K562 (cell line): ENCODE measurements at regions not wholly inside any gene's neighbourhood (a gene's known extent, or its start where the extent isn't known, plus 50 kb on each side); places are given as distances from the start of the nearest gene placed in this dataset.

Experiments used
- ATAC-seq: fragments of 200-7000 bp; cut with Tn5 transposase; 3 replicates; pipeline ENCODE4 v1.9.1; 2020; ENCODE audit warnings: moderate library complexity
- BruUV-seq: library from RNA; stranded (reverse); fragments of 400-500 nt; replicated peaks from 2 replicates; lab custom pipeline; 2021; lab: Mats Ljungman, UMichigan
- CTCF ChIA-PET: fragments of 300-600 bp; formaldehyde crosslinking; extraction: SDS; loops from one replicate; lab custom pipeline; 2021; ENCODE audit warnings: low intra/inter-chr PET ratio; lab: Yijun Ruan, JAX
- POLR2A ChIA-PET: fragments of 300-600, 350-650 bp; sonication (Branson Sonifier 250); formaldehyde crosslinking; extraction: SDS; loops from one replicate; lab custom pipeline; 2021; ENCODE audit warnings: antibody characterized with exemption, inconsistent platforms; lab: Yijun Ruan, JAX
- DNase-seq, 4 experiments: peaks; one replicate each; pipeline versions ENCODE4 v3.0.0 to v3.0.0-alpha.2; 2011 to 2018; ENCODE audit warnings: low spot score in 3 of 4, mixed read lengths in 3 of 4; ENCODE audit errors: extremely low read depth in 1 of 4
- FAIRE-seq: peaks from 2 replicates; lab custom pipeline; 2011; peaks lifted over from hg19 to GRCh38; lab: Jason Lieb, UNC
- H2AFZ ChIP-seq: 2 replicates; pipeline ENCODE4 v1.6.0; 2011; ENCODE audit warnings: low read depth, low read length, control low read depth, inconsistent platforms
- H3K27ac ChIP-seq: fragments of 200-600 bp; 3 replicates; pipeline ENCODE4 v1.8.0; 2011; ENCODE audit warnings: low read depth, mild to moderate bottlenecking, control low read depth, inconsistent platforms, low read length, moderate library complexity, mixed read lengths; ENCODE audit errors: extremely low read depth
- H3K27me3 ChIP-seq, 2 experiments: fragments of 300-600 bp in 1 of 2; 2 replicates in 1 of 2; 3 replicates in 1 of 2; pipeline versions ENCODE4 v1.6.0 to v1.8.0; 2011; ENCODE audit warnings: inconsistent platforms in 2 of 2, low read length in 2 of 2, mild to moderate bottlenecking in 1 of 2, mixed read lengths in 1 of 2, moderate library complexity in 1 of 2; ENCODE audit not compliant: control insufficient read depth in 2 of 2, insufficient read depth in 2 of 2
- H3K36me3 ChIP-seq: fragments of 300-600 bp; 3 replicates; pipeline ENCODE4 v1.8.0; 2011; ENCODE audit warnings: mild to moderate bottlenecking, low read length, inconsistent platforms; ENCODE audit not compliant: control insufficient read depth, insufficient read depth
- H3K4me1 ChIP-seq, 2 experiments: fragments of 200-600 bp in 1 of 2; replicated peaks in 1 of 2; 2 replicates in 1 of 2; 3 replicates in 1 of 2; pipeline versions ENCODE4 v1.5.1 to v1.8.0; 2011; ENCODE audit warnings: inconsistent platforms in 2 of 2, low read length in 2 of 2, mild to moderate bottlenecking in 1 of 2, mixed read lengths in 1 of 2, moderate library complexity in 1 of 2; ENCODE audit not compliant: control insufficient read depth in 2 of 2, insufficient read depth in 2 of 2
- H3K4me2 ChIP-seq: 2 replicates; pipeline ENCODE4 v1.6.1; 2011; ENCODE audit warnings: low read length, control low read depth, inconsistent platforms, mixed read lengths; ENCODE audit not compliant: insufficient read depth
- H3K4me3 ChIP-seq: fragments of 200-600 bp; sonication (generic), shearing (Covaris generic); 2 replicates; pipeline ENCODE4 v1.5.1; 2016; ENCODE audit warnings: control low read depth, inconsistent platforms
- H3K79me2 ChIP-seq: fragments of 200-600 bp; 3 replicates; pipeline ENCODE4 v1.8.0; 2011; ENCODE audit warnings: low read length, inconsistent platforms; ENCODE audit not compliant: control insufficient read depth, insufficient read depth
- H3K9ac ChIP-seq, 2 experiments: 2 replicates each; pipeline versions ENCODE4 v1.6.0 to v1.6.1; 2011; ENCODE audit warnings: low read depth in 2 of 2, low read length in 2 of 2, control low read depth in 1 of 2, inconsistent platforms in 1 of 2, mild to moderate bottlenecking in 1 of 2, mixed read lengths in 1 of 2; ENCODE audit not compliant: insufficient read depth in 1 of 2
- H3K9me1 ChIP-seq: one replicate; pipeline ENCODE4 v1.6.0; 2011; ENCODE audit warnings: inconsistent platforms, mild to moderate bottlenecking, low read length, moderate library complexity; ENCODE audit not compliant: control insufficient read depth, insufficient read depth
- H3K9me3 ChIP-seq: replicated peaks from 2 replicates; pipeline ENCODE4 v1.5.1; 2011; ENCODE audit warnings: low read depth, low read length, inconsistent platforms; ENCODE audit not compliant: control insufficient read depth, insufficient read depth
- H4K20me1 ChIP-seq: replicated peaks from 2 replicates; pipeline ENCODE4 v1.6.1; 2011; ENCODE audit warnings: low read length, inconsistent platforms, mixed read lengths; ENCODE audit not compliant: control insufficient read depth, insufficient read depth
- CREB1 ChIP-seq, 2 experiments: sonication (generic) in 1 of 2; formaldehyde crosslinking in 1 of 2; IDR thresholded peaks; 2 replicates each; pipeline versions ENCODE4 v1.6.1 to v1.8.0; 2012 to 2022; ENCODE audit warnings: inconsistent platforms in 1 of 2, mild to moderate bottlenecking in 1 of 2, missing genetic modification reagents in 1 of 2, moderate library complexity in 1 of 2
- ELF2 ChIP-seq: fragments of 250-450 bp; sonication (Bioruptor Pico); IDR thresholded peaks from 2 replicates; pipeline ENCODE4 v1.5.0; 2021; ENCODE audit warnings: mild to moderate bottlenecking
- EP400 ChIP-seq: fragments of 450-650 bp; IDR thresholded peaks from 2 replicates; pipeline ENCODE4 v1.6.1; 2017; ENCODE audit warnings: antibody characterized with exemption, mild to moderate bottlenecking, moderate library complexity
- FOS ChIP-seq: IDR thresholded peaks from 3 replicates; pipeline ENCODE4 v1.6.1; 2011; ENCODE audit not compliant: insufficient read length; ENCODE audit errors: extremely low read depth
- FOXK1 ChIP-seq: sonication (generic); formaldehyde crosslinking; IDR thresholded peaks from 2 replicates; pipeline ENCODE4 v1.8.0; 2022; ENCODE audit warnings: missing genetic modification reagents, mild to moderate bottlenecking, borderline replicate concordance
- POLR2AphosphoS5 ChIP-seq: IDR thresholded peaks from 2 replicates; pipeline ENCODE4 v1.6.1; 2011; ENCODE audit warnings: mild to moderate bottlenecking, low read depth, low read length, moderate library complexity; ENCODE audit not compliant: control insufficient read depth, insufficient read depth
- RBBP5 ChIP-seq: fragments of 200-600 bp; sonication (generic); IDR thresholded peaks from 2 replicates; pipeline ENCODE4 v1.6.1; 2012; ENCODE audit warnings: borderline replicate concordance, mild to moderate bottlenecking, low read length, control low read depth, inconsistent platforms; ENCODE audit not compliant: insufficient read depth, poor library complexity, severe bottlenecking
- RUNX1 ChIP-seq: sonication (generic); IDR thresholded peaks from 2 replicates; pipeline ENCODE4 v1.6.1; 2016; ENCODE audit warnings: antibody characterized with exemption, low read depth
- SRF ChIP-seq, 2 experiments: fragments of 250-450, 450-650 bp in 1 of 2; sonication (Bioruptor Pico) in 1 of 2; sonication (generic) in 1 of 2; formaldehyde crosslinking; IDR thresholded peaks; 2 replicates each; pipeline versions ENCODE4 v1.5.0 to v1.5.1; 2020 to 2022; ENCODE audit warnings: mild to moderate bottlenecking in 1 of 2, missing genetic modification reagents in 1 of 2
- TAF7 ChIP-seq: fragments of 450-650 bp; IDR thresholded peaks from 2 replicates; pipeline ENCODE4 v1.6.1; 2016; ENCODE audit warnings: missing genetic modification characterization, missing compliant biosample characterization
- U2AF1 ChIP-seq: fragments of 200-400 bp; formaldehyde crosslinking; optimal IDR thresholded peaks from 2 replicates; pipeline ENCODE3; 2017; ENCODE audit warnings: mild to moderate bottlenecking, low read depth, low read length, moderate library complexity
- ZFP36 ChIP-seq: fragments of 150-350 bp; IDR thresholded peaks from 2 replicates; pipeline ENCODE4 v1.6.1; 2018; ENCODE audit warnings: low read length, low read depth; ENCODE audit not compliant: partially characterized antibody
- WGBS: fragments of 100-300 bp; shearing (Covaris generic); methylation state at CpG from one replicate; pipeline ENCODE4 v1.1.6; 2016; ENCODE audit warnings: low coverage, mixed read lengths; ENCODE audit not compliant: insufficient coverage; ENCODE audit errors: missing lambda C conversion rate; 5-methylcytosine and 5-hydroxymethylcytosine counted together
- in situ Hi-C: fragments of 300-500 bp; cut with MboI; formaldehyde crosslinking; loops from 4 replicates; pipeline ENCODE4 v1.15.0; 2018; ENCODE audit warnings: inconsistent platforms, mixed read lengths
- intact Hi-C: fragments of 100-400 bp; cut with micrococcal nuclease; formaldehyde crosslinking; loops from 2 replicates; pipeline ENCODE4 v1.14.2; 2022
- TF ChIP-seq, protein P1 (sequence below): fragments of 200-800 bp; sonication (Bioruptor generic); IDR thresholded peaks from 2 replicates; pipeline ENCODE4 v1.6.1; 2017; ENCODE audit warnings: missing genetic modification characterization, missing compliant biosample characterization

DNA sequence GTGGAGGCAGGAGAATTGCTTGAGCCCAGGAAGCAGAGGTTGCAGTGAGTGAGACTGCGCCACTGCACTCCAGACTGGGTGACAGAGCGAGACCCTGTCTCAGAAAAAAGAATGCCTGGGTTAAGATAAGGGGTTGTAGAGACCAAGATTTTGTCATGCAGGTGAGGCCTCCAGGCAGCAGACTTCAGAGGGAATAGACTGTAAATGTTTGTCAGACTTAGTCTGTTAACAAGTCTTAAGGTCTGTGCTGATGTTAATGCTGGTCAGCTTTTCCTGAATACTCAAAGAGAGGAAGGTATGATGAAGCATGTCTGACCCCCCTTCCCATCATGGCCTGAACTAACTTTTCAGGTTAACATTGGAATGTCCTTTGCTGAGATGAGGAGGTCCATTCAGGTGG is 83.0 kb upstream of the FUT8 start:
- Histone ChIP-seq H3K4me3 (no peak overlapping the region), H3K9me1 (no peaks in the 10 kb centered on the region), H2AFZ (no peak overlapping the region), H3K36me3 (no peaks in the 10 kb centered on the region), H3K27ac (no peak overlapping the region), H3K27me3 (no peaks in the 10 kb centered on the region), H3K4me2 (no peak overlapping the region), H3K4me1 (no peaks in the 10 kb centered on the region; a peak in 1 of 5 replicates), H3K9ac (no peak overlapping the region), H3K79me2 (no peaks in the 10 kb centered on the region), H3K9me3 (no peaks in the 10 kb centered on the region), H4K20me1 (no peaks in the 10 kb centered on the region)
- DNase-seq (no peak), ATAC-seq (no peak), FAIRE-seq (no peak)
- TF ChIP-seq CREB1 (IDR thresholded peaks at IDR 0.05), result no peak
- TF ChIP-seq CREB1 (CRISPR knock-in tag; IDR thresholded peaks at IDR 0.05), result no peak
- TF ChIP-seq RBBP5, result no peak
- TF ChIP-seq FOS, result no peak
- no peak for TF ChIP-seq SRF (CRISPR knock-in tag; IDR thresholded peaks at IDR 0.05)
- no peak for TF ChIP-seq ELF2
- TF ChIP-seq EP400, result no peak
- TF ChIP-seq POLR2AphosphoS5, result no peak
- no peak for TF ChIP-seq ZFP36
- TF ChIP-seq FOXK1 (CRISPR knock-in tag), result no peak
- TF ChIP-seq U2AF1, result no peak
- TF ChIP-seq TAF7, result no peak
- TF ChIP-seq, protein P1, sequence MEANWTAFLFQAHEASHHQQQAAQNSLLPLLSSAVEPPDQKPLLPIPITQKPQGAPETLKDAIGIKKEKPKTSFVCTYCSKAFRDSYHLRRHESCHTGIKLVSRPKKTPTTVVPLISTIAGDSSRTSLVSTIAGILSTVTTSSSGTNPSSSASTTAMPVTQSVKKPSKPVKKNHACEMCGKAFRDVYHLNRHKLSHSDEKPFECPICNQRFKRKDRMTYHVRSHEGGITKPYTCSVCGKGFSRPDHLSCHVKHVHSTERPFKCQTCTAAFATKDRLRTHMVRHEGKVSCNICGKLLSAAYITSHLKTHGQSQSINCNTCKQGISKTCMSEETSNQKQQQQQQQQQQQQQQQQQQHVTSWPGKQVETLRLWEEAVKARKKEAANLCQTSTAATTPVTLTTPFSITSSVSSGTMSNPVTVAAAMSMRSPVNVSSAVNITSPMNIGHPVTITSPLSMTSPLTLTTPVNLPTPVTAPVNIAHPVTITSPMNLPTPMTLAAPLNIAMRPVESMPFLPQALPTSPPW (CRISPR knock-in tag), result no peak
- TF ChIP-seq RUNX1, result no peak
- no TSS peak for BruUV-seq
- intact Hi-C loops (no loop called here), in situ Hi-C loops (no loop called here)
- ChIA-PET CTCF (no interaction called here), POLR2A (interaction anchor here (1.0 to 1.2 kb wide), 2 partner anchors 8 to 10 kb away, joined by 3 to 5 read pairs; no protein-coding TSS in a partner anchor)
- 17% methylated on average over 2 of the region's 2 CpGs for WGBS
